A549 (cell line): ENCODE measurements at regions not wholly inside any gene's neighbourhood (a gene's known extent, or its start where the extent isn't known, plus 50 kb on each side); places are given as distances from the start of the nearest gene placed in this dataset.

ENCODE experiments used
- ATAC-seq, 2 experiments: fragments of 200-7000 bp in 1 of 2; fragments of >200 bp in 1 of 2; cut with Nextera tagmentation in 1 of 2; cut with Tn5 transposase in 1 of 2; 3 replicates each; pipeline versions ENCODE4 v1.8.0 to v1.9.1; 2018 to 2020; ENCODE audit warnings: mild to moderate bottlenecking in 1 of 2, moderate library complexity in 1 of 2
- CTCF ChIA-PET: fragments of 300-600 bp; sonication (Branson Sonifier 250); formaldehyde crosslinking; extraction: SDS; loops from one replicate; lab custom pipeline; 2021; ENCODE audit warnings: antibody characterized with exemption, inconsistent platforms; lab: Yijun Ruan, JAX
- POLR2A ChIA-PET: fragments of 350-600 bp; formaldehyde crosslinking; extraction: SDS; loops from one replicate; lab custom pipeline; 2021; ENCODE audit warnings: antibody characterized with exemption, inconsistent platforms; lab: Yijun Ruan, JAX
- DNase-seq, 2 experiments: peaks; one replicate each; pipeline versions ENCODE4 v3.0.0 to v3.0.0-alpha.2; 2011 to 2016; ENCODE audit warnings: low read depth in 1 of 2, low spot score in 1 of 2
- FAIRE-seq: peaks from 2 replicates; lab custom pipeline; 2011; peaks lifted over from hg19 to GRCh38; lab: Jason Lieb, UNC
- H3K27ac ChIP-seq, 2 experiments: fragments of >200 bp; sonication (Bioruptor Twin); formaldehyde crosslinking; 3 replicates each; pipeline ENCODE4 v1.5.1; 2016 to 2017
- H3K4me1 ChIP-seq: fragments of >200 bp; sonication (Bioruptor Twin); formaldehyde crosslinking; 3 replicates; pipeline ENCODE4 v1.6.1; 2016
- H3K4me2 ChIP-seq: fragments of >200 bp; sonication (Bioruptor Twin); formaldehyde crosslinking; 3 replicates; pipeline ENCODE4 v1.6.1; 2016
- H3K4me3 ChIP-seq: fragments of >200 bp; sonication (Bioruptor Twin); formaldehyde crosslinking; 3 replicates; pipeline ENCODE4 v1.5.1; 2016
- H3K9me3 ChIP-seq: fragments of >200 bp; sonication (Bioruptor Twin); formaldehyde crosslinking; 3 replicates; pipeline ENCODE4 v1.6.1; 2016
- CTCF ChIP-seq: fragments of >200 bp; sonication (Bioruptor Twin); formaldehyde crosslinking; IDR thresholded peaks from 3 replicates; pipeline ENCODE4 v1.5.1; 2016
- EHMT2 ChIP-seq: fragments of 200-600 bp; sonication (generic); IDR thresholded peaks from 2 replicates; pipeline ENCODE4 v1.6.1; 2016; ENCODE audit warnings: antibody characterized with exemption, low read depth, mild to moderate bottlenecking, moderate library complexity
- EP300 ChIP-seq, 2 experiments: fragments of >200 bp; sonication (Bioruptor Twin); formaldehyde crosslinking; IDR thresholded peaks; 2 replicates in 1 of 2; 3 replicates in 1 of 2; pipeline ENCODE4 v1.6.1; 2016 to 2017
- ESRRA ChIP-seq: fragments of 150-350 bp; IDR thresholded peaks from 2 replicates; pipeline ENCODE4 v1.6.1; 2014; ENCODE audit warnings: mild to moderate bottlenecking, low read length, borderline replicate concordance
- GATA3 ChIP-seq: IDR thresholded peaks from 2 replicates; pipeline ENCODE4 v1.6.1; 2012; ENCODE audit warnings: borderline replicate concordance
- HEYL ChIP-seq: fragments of 250-450 bp; sonication (Bioruptor Pico); IDR thresholded peaks from 2 replicates; pipeline ENCODE4 v1.8.0; 2021; ENCODE audit warnings: mild to moderate bottlenecking, moderate library complexity
- JUN ChIP-seq, 2 experiments: fragments of >200 bp; sonication (Bioruptor Twin); formaldehyde crosslinking; IDR thresholded peaks; 2 replicates in 1 of 2; 3 replicates in 1 of 2; pipeline ENCODE4 v1.6.1; 2016 to 2017
- JUNB ChIP-seq: fragments of >200 bp; sonication (Bioruptor Twin); formaldehyde crosslinking; IDR thresholded peaks from 2 replicates; pipeline ENCODE4 v1.6.1; 2016
- KDM1A ChIP-seq: fragments of 200-600 bp; sonication (generic); IDR thresholded peaks from 2 replicates; pipeline ENCODE4 v1.6.1; 2016; ENCODE audit warnings: low read depth, mild to moderate bottlenecking
- KDM5A ChIP-seq: fragments of 200-600 bp; sonication (generic); IDR thresholded peaks from 2 replicates; pipeline ENCODE4 v1.6.1; 2016; ENCODE audit warnings: antibody characterized with exemption, mild to moderate bottlenecking
- MAZ ChIP-seq: fragments of 150-350 bp; IDR thresholded peaks from 2 replicates; pipeline ENCODE4 v1.6.1; 2014; ENCODE audit warnings: antibody characterized with exemption, low read depth, low read length, borderline replicate concordance
- NR3C1 ChIP-seq: fragments of >200 bp; sonication (Bioruptor Twin); formaldehyde crosslinking; IDR thresholded peaks from 3 replicates; pipeline ENCODE4 v1.6.1; 2017
- PHF8 ChIP-seq: fragments of 200-600 bp; sonication (generic); IDR thresholded peaks from 2 replicates; pipeline ENCODE4 v1.6.1; 2016; ENCODE audit warnings: low read depth, mild to moderate bottlenecking, antibody characterized with exemption, moderate library complexity, borderline replicate concordance
- POLR2A ChIP-seq: IDR thresholded peaks from 2 replicates; pipeline ENCODE4 v1.6.1; 2012; ENCODE audit warnings: mild to moderate bottlenecking, low read length
- POLR2AphosphoS2 ChIP-seq: conservative IDR thresholded peaks from 2 replicates; pipeline ENCODE4 v1.6.1; 2012; ENCODE audit warnings: low read length, improper control_type of control experiment, inconsistent platforms
- RAD21 ChIP-seq, 2 experiments: fragments of >200 bp in 1 of 2; sonication (Bioruptor Twin) in 1 of 2; formaldehyde crosslinking in 1 of 2; IDR thresholded peaks in 1 of 2; conservative IDR thresholded peaks in 1 of 2; 2 replicates in 1 of 2; 3 replicates in 1 of 2; pipeline ENCODE4 v1.6.1; 2012 to 2018; ENCODE audit warnings: inconsistent platforms in 1 of 2
- RARB ChIP-seq: fragments of 250-450 bp; sonication (Bioruptor Pico); IDR thresholded peaks from 2 replicates; pipeline ENCODE4 v1.8.0; 2021; ENCODE audit warnings: mild to moderate bottlenecking, moderate library complexity
- RCOR1 ChIP-seq: fragments of 150-350 bp; IDR thresholded peaks from 2 replicates; pipeline ENCODE4 v1.6.1; 2014; ENCODE audit warnings: antibody characterized with exemption, low read length, low read depth
- TP53 ChIP-seq: fragments of 250-450 bp; sonication (Bioruptor Pico); IDR thresholded peaks from 2 replicates; pipeline ENCODE4 v1.5.0; 2021; ENCODE audit warnings: mild to moderate bottlenecking, moderate library complexity
- USF2 ChIP-seq: fragments of 450-650 bp; IDR thresholded peaks from 2 replicates; pipeline ENCODE4 v1.6.1; 2014; ENCODE audit warnings: antibody characterized with exemption
- ZFP36 ChIP-seq: fragments of 450-650 bp; IDR thresholded peaks from 2 replicates; pipeline ENCODE4 v1.6.1; 2014; ENCODE audit warnings: borderline replicate concordance; ENCODE audit not compliant: partially characterized antibody
- ZNF302 ChIP-seq: fragments of 250-450 bp; sonication (Bioruptor Pico); IDR thresholded peaks from 2 replicates; pipeline ENCODE4 v1.9.0; 2021; ENCODE audit warnings: inconsistent platforms, mild to moderate bottlenecking, moderate library complexity
- ZSCAN20 ChIP-seq: fragments of 250-450 bp; sonication (Bioruptor Pico); IDR thresholded peaks from 2 replicates; pipeline ENCODE4 v1.8.0; 2022; ENCODE audit warnings: mild to moderate bottlenecking, moderate library complexity
- WGBS: methylation state at CpG from one replicate; pipeline ENCODE4 v1.1.6; 2017; ENCODE audit errors: missing lambda C conversion rate; 5-methylcytosine and 5-hydroxymethylcytosine counted together
- TF ChIP-seq, protein P1 (sequence below): fragments of 250-450 bp; sonication (Bioruptor Pico); IDR thresholded peaks from 2 replicates; pipeline ENCODE4 v1.5.0; 2020; ENCODE audit warnings: low read depth, mild to moderate bottlenecking, moderate library complexity
- TF ChIP-seq, protein P2 (sequence below): IDR thresholded peaks from 2 replicates; pipeline ENCODE4 v1.6.1; 2012
- TF ChIP-seq, protein P3 (sequence below): fragments of 250-450 bp; sonication (Bioruptor Pico); IDR thresholded peaks from 2 replicates; pipeline ENCODE4 v1.5.0; 2021; ENCODE audit warnings: mild to moderate bottlenecking, moderate library complexity, borderline replicate concordance
- TF ChIP-seq, protein P4 (sequence below): IDR thresholded peaks from 2 replicates; pipeline ENCODE4 v1.6.1; 2012; ENCODE audit warnings: low read depth, borderline replicate concordance
- TF ChIP-seq, protein P5 (sequence below): fragments of >200 bp; sonication (Bioruptor Twin); formaldehyde crosslinking; IDR thresholded peaks from 3 replicates; pipeline ENCODE4 v1.6.1; 2016
- TF ChIP-seq, protein P6 (sequence below): fragments of >200 bp; sonication (Bioruptor Twin); formaldehyde crosslinking; IDR thresholded peaks from 2 replicates; pipeline ENCODE4 v1.6.1; 2016

GRCh38 chr2:239742377-239742776, 282.8 kb downstream of the NDUFA10 start (continued):
- TF ChIP-seq CTCF (no peak), ESRRA (no peak), ZFP36 (no peak), EHMT2 (no peak), GATA3 (no peak), RAD21 (conservative IDR thresholded peaks at IDR 0.05 in 1 of 2, IDR thresholded peaks at IDR 0.05 in 1 of 2) (no peak), ZNF302 (no peak), POLR2A (no peak), TP53 (no peak), KDM5A (no peak)
- TF ChIP-seq, protein P1, sequence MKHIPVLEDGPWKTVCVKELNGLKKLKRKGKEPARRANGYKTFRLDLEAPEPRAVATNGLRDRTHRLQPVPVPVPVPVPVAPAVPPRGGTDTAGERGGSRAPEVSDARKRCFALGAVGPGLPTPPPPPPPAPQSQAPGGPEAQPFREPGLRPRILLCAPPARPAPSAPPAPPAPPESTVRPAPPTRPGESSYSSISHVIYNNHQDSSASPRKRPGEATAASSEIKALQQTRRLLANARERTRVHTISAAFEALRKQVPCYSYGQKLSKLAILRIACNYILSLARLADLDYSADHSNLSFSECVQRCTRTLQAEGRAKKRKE (CRISPR knock-in tag) = no peak
- TF ChIP-seq, protein P2, sequence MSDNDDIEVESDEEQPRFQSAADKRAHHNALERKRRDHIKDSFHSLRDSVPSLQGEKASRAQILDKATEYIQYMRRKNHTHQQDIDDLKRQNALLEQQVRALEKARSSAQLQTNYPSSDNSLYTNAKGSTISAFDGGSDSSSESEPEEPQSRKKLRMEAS = no peak

- DNase-seq (no peak), ATAC-seq (no peak), FAIRE-seq (no peak)
- POLR2A ChIA-PET = no interaction called here
- Histone ChIP-seq H3K27ac (no peak overlapping the region), H3K4me3 (no peak overlapping the region), H3K9me3 (no peaks in the 10 kb centered on the region), H3K4me1 (no peaks in the 10 kb centered on the region), H3K4me2 (no peak overlapping the region)
- TF ChIP-seq, protein P2 = no peak
- TF ChIP-seq USF2 (no peak), RARB (no peak), JUN (IDR thresholded peaks at IDR 0.05) (no peak), MAZ (no peak), ZSCAN20 (CRISPR knock-in tag) (no peak), JUNB (no peak), KDM1A (no peak), NR3C1 (no peak)
- TF ChIP-seq, protein P3, sequence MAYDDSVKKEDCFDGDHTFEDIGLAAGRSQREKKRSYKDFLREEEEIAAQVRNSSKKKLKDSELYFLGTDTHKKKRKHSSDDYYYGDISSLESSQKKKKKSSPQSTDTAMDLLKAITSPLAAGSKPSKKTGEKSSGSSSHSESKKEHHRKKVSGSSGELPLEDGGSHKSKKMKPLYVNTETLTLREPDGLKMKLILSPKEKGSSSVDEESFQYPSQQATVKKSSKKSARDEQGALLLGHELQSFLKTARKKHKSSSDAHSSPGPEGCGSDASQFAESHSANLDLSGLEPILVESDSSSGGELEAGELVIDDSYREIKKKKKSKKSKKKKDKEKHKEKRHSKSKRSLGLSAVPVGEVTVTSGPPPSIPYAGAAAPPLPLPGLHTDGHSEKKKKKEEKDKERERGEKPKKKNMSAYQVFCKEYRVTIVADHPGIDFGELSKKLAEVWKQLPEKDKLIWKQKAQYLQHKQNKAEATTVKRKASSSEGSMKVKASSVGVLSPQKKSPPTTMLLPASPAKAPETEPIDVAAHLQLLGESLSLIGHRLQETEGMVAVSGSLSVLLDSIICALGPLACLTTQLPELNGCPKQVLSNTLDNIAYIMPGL (CRISPR knock-in tag) = no peak
- 57% methylated on average over 8 of the region's 8 CpGs for WGBS
- CTCF ChIA-PET = no interaction called here
These were observed 285.9 kb downstream of the NDUFA10 start for GRCh38 chr2:239739206-239739605.

DNA sequence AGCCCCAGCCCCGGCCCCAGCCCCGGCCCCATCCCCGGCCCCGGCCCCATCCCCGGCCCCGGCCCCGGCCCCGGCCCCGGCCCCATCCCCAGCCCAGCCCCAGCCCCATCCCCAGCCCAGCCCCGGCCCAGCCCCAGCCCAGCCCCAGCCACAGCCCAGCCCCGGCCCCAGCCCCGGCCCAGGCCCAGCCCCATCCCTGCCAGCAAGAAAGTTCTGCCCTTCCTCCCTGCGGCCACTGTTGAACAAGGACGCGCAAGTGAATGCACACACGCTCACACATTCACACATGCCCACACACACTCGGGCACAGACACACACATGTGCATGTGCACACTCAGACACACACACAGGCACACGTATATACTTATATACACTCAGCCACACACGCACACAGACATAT, 287.0 kb downstream of the NDUFA10 start:
- Histone ChIP-seq H3K27ac (no peak overlapping the region), H3K9me3 (no peaks in the 10 kb centered on the region), H3K4me3 (no peak overlapping the region), H3K4me1 (no peaks in the 10 kb centered on the region), H3K4me2 (no peak overlapping the region)
- FAIRE-seq (no peak), DNase-seq (no peak), ATAC-seq (no peak)
- ChIA-PET POLR2A (no interaction called here), CTCF (no interaction called here)
- 75% methylated on average over 8 of the region's 19 CpGs for WGBS
- no peak for TF ChIP-seq POLR2AphosphoS2
- TF ChIP-seq ZSCAN20 (CRISPR knock-in tag) = no peak
- TF ChIP-seq, protein P4, sequence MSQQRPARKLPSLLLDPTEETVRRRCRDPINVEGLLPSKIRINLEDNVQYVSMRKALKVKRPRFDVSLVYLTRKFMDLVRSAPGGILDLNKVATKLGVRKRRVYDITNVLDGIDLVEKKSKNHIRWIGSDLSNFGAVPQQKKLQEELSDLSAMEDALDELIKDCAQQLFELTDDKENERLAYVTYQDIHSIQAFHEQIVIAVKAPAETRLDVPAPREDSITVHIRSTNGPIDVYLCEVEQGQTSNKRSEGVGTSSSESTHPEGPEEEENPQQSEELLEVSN = no peak
- TF ChIP-seq HEYL (CRISPR knock-in tag) = no peak
- no peak for TF ChIP-seq NR3C1
- TF ChIP-seq, protein P5, sequence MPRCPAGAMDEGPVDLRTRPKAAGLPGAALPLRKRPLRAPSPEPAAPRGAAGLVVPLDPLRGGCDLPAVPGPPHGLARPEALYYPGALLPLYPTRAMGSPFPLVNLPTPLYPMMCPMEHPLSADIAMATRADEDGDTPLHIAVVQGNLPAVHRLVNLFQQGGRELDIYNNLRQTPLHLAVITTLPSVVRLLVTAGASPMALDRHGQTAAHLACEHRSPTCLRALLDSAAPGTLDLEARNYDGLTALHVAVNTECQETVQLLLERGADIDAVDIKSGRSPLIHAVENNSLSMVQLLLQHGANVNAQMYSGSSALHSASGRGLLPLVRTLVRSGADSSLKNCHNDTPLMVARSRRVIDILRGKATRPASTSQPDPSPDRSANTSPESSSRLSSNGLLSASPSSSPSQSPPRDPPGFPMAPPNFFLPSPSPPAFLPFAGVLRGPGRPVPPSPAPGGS = no peak
- no peak for TF ChIP-seq RCOR1
- TF ChIP-seq RARB = no peak
- no peak for TF ChIP-seq TP53
- TF ChIP-seq, protein P2 = no peak
- TF ChIP-seq, protein P6, sequence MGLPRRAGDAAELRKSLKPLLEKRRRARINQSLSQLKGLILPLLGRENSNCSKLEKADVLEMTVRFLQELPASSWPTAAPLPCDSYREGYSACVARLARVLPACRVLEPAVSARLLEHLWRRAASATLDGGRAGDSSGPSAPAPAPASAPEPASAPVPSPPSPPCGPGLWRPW = no peak
- TF ChIP-seq KDM1A = no peak
- no peak for TF ChIP-seq PHF8
- TF ChIP-seq EP300 (IDR thresholded peaks at IDR 0.05) = no peak
